ENCODE measurements at regions not wholly inside any gene's neighbourhood (a gene's known extent, or its start where the extent isn't known, plus 50 kb on each side); places are given as distances from the start of the nearest gene placed in this dataset.

DNA sequence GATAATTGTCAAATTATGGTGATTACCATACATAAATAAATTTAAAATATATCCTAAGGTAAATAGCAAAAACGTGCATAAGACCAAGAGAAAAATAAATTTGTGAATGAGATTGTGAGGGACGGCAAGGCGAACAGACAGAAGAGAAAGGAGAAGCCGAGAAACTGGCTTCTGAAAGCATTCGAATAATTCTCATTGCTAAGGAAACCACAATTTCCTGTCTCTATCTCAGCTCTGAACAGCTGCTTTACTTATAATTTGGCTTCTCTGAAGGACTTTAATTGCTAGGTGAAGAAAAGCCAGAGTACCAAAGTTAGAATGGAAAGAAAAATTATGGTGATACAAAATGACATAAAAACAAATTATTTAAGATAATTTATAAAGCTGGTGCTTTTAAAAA lies 79.0 kb upstream of the RGS17 start:
- H3K36me3 Mint-ChIP-seq (ENCODE audit: low read depth), result no peaks in the 10 kb centered on the region
- CTCF ChIA-PET, result interaction anchor here (1.9 kb wide), 1 partner anchor 21 kb away, joined by 4 read pairs; no protein-coding TSS in a partner anchor

DNA sequence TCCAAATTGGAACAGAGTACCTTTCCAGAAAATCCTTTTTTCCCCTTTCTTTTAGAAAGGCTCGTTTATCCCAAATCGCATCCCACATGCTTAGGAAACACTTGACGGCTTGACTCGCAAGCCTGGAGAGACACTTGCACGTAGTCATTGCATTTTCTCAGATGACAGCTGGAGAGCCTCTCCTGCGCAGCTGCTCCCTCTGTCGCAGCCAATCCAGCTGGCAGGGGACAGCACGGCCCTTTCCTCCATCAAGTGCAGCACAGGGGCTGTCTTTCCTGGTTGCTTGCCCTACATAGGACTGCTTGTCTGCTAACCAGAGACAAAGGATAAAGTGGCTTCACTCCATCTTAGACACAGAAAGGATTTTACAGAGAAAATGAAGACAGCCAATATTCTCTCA lies 77.6 kb upstream of the RGS17 start:
- no peak for DNase-seq
- no peak overlapping the region for H3K4me3 Mint-ChIP-seq
- intact Hi-C loops (cut with micrococcal nuclease), result no loop called here
- no peak overlapping the region for H3K27ac Mint-ChIP-seq
- no peaks in the 10 kb centered on the region for H3K36me3 Mint-ChIP-seq (ENCODE audit: low read depth)
- H3K9me3 Mint-ChIP-seq, result no peaks in the 10 kb centered on the region
- CTCF ChIA-PET, result no interaction called here
- peaks cover 4% of the 10 kb centered on the region for H3K4me1 Mint-ChIP-seq (ENCODE audit: low read depth)
- H3K27me3 Mint-ChIP-seq (ENCODE audit: low read depth), result no peaks in the 10 kb centered on the region

More for the DNA sequence above, 79.0 kb upstream of the RGS17 start:
- Mint-ChIP-seq H3K27me3 (ENCODE audit: low read depth) (no peaks in the 10 kb centered on the region), H3K27ac (no peak overlapping the region), H3K4me3 (no peak overlapping the region), H3K4me1 (ENCODE audit: low read depth) (peaks cover 4% of the 10 kb centered on the region), H3K9me3 (no peaks in the 10 kb centered on the region)
- intact Hi-C loops (cut with micrococcal nuclease), result no loop called here
- DNase-seq, result no peak

DNA sequence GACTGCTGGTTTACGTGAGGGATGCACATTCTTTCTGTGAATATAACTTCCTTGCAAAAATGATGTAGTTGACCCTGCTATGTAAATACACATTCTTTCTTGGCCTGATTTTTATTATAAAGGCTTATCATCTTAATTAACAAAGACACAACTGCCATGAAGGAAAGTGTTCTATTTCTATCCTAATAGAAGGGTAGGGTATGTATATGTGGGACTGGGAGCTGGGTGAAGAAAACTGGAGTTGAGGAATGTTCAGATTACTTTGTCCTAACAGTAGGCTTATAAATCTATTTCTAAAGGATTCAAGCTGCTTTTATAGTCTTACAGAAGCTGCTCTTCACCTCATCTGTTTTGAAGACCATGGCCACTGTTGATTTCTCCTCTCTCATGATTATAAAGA lies 76.5 kb upstream of the RGS17 start:
- no peaks in the 10 kb centered on the region for H3K27me3 Mint-ChIP-seq (ENCODE audit: low read depth)
- CTCF ChIA-PET, result interaction anchor here (0.6 kb wide), 1 partner anchor 149 kb away, joined by 4 read pairs; no protein-coding TSS in a partner anchor
- DNase-seq, result no peak

DNA sequence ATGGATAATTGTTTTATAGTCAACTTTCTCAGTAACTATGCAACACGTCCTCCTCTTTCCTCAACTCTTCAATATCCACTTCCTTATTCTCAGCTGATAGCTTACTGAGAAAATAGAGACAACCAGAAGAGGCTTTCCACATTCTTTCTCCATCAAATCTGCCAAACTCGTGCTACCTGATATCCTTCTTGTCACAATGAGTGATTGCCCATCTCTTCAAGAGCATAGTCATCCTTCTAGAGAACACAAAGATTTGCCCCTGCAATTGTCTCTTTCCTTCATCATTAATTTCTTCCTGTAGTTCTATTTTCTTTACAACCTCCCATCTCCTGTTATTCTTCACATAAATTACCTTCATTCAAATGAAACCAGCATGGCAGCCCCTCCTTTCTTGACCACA lies 75.9 kb upstream of the RGS17 start:
- Mint-ChIP-seq H3K4me1 (ENCODE audit: low read depth) (peaks cover 4% of the 10 kb centered on the region), H3K9me3 (no peaks in the 10 kb centered on the region), H3K27ac (no peak overlapping the region), H3K36me3 (ENCODE audit: low read depth) (no peaks in the 10 kb centered on the region), H3K4me3 (no peak overlapping the region), H3K27me3 (ENCODE audit: low read depth) (peaks cover 1% of the 10 kb centered on the region)
- intact Hi-C loops (cut with micrococcal nuclease), result no loop called here
- no peak for DNase-seq
- CTCF ChIA-PET, result interaction anchor here (0.6 kb wide), 1 partner anchor 150 kb away, joined by 4 read pairs; no protein-coding TSS in a partner anchor

More for the DNA sequence above, 76.5 kb upstream of the RGS17 start:
- intact Hi-C loops (cut with micrococcal nuclease), result no loop called here
- no peak overlapping the region for H3K4me3 Mint-ChIP-seq
- H3K27ac Mint-ChIP-seq, result no peak overlapping the region
- H3K9me3 Mint-ChIP-seq, result no peaks in the 10 kb centered on the region
- peaks cover 4% of the 10 kb centered on the region for H3K4me1 Mint-ChIP-seq (ENCODE audit: low read depth)
- no peaks in the 10 kb centered on the region for H3K36me3 Mint-ChIP-seq (ENCODE audit: low read depth)

DNA sequence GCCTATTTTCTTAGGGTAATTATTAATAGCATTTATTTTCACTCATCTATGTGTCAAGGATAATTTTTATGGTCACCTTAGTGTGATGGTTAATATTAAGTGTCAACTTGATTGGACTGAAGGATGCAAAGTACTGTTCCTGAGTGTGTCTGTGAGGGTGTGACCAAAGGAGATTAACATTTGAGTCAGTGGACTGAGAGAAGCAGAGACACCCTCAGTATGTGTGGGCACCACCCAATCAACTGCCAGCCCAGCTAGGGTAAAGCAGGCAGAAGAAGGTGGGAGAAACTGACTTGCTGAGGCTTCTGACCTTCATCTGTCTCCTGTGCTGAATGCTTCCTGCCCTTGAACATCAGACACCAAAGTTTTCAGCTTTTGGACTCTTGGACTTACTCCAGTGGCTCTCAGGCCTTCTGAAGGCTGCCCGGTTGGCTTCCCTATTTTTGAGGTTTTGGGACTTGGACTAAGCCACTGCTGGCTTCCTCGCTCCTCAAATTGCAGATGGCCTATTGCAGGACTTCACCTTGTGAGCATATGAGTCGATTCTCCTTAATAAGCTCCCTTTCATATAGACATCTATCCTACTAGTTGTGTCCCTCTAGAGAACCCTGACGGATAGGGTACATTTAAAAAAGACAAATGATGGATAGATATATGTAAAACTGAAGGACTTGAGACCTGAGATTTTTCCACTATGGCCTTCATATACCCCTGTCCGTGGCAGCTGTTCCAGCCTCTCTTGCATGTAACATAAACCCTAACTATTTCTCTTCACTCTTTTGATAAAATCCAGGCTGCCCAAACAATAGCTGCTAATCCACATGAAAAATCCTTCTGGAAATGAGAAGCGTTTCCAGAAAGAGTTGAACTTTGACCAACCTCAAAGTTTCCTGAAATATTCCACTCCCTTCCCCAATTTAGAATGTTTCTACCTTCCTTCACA lies 62.1 kb upstream of the RGS17 start:
- Mint-ChIP-seq H3K4me1 (ENCODE audit: low read depth) (no peaks in the 10 kb centered on the region), H3K27ac (no peak overlapping the region), H3K36me3 (ENCODE audit: low read depth) (no peaks in the 10 kb centered on the region), H3K9me3 (no peaks in the 10 kb centered on the region), H3K4me3 (no peak overlapping the region), H3K27me3 (ENCODE audit: low read depth) (no peaks in the 10 kb centered on the region)
- intact Hi-C loops (cut with micrococcal nuclease), result no loop called here
- CTCF ChIA-PET, result no interaction called here
- no peak for DNase-seq

DNA sequence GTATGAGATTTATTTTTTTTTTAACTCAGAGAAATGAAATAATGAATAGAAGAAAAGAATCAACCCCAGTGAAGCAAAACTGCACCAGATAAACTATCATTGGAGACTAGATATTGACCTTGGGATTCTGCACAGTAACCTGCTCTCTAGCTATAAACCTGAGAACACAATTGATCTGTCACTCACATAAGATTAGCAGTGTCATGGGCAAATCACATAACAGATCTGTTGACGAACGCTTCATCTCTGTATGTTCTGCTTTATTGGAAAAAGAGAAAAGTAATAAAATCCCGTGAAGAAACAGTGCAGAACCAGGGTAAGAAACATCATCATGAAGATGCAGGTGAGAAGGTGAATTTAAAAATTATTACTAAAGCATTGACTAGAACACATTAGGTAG lies 52.8 kb upstream of the RGS17 start:
- Mint-ChIP-seq H3K36me3 (ENCODE audit: low read depth) (no peaks in the 10 kb centered on the region), H3K9me3 (no peaks in the 10 kb centered on the region), H3K27me3 (ENCODE audit: low read depth) (no peaks in the 10 kb centered on the region), H3K4me1 (ENCODE audit: low read depth) (no peaks in the 10 kb centered on the region), H3K27ac (no peak overlapping the region), H3K4me3 (no peak overlapping the region)
- intact Hi-C loops (cut with micrococcal nuclease), result no loop called here
- DNase-seq, result no peak
- CTCF ChIA-PET, result no interaction called here

All from activated naive CD4-positive, alpha-beta T cell treated with anti-CD3 and anti-CD28 coated beads for 36 hours (primary cell).